GM10266 (cell line): ENCODE measurements at regions not wholly inside any gene's neighbourhood (a gene's known extent, or its start where the extent isn't known, plus 50 kb on each side); places are given as distances from the start of the nearest gene placed in this dataset.

Source experiments
- DNase-seq: peaks from one replicate; pipeline ENCODE4 v3.0.0; 2012; ENCODE audit errors: extremely low spot score
- TF ChIP-seq, protein P1 (sequence below): IDR thresholded peaks from 2 replicates; pipeline ENCODE4 v1.5.1; 2012; ENCODE audit warnings: mild to moderate bottlenecking, low read depth; ENCODE audit not compliant: control insufficient read depth, insufficient read depth; ENCODE audit errors: missing control alignments

DNA sequence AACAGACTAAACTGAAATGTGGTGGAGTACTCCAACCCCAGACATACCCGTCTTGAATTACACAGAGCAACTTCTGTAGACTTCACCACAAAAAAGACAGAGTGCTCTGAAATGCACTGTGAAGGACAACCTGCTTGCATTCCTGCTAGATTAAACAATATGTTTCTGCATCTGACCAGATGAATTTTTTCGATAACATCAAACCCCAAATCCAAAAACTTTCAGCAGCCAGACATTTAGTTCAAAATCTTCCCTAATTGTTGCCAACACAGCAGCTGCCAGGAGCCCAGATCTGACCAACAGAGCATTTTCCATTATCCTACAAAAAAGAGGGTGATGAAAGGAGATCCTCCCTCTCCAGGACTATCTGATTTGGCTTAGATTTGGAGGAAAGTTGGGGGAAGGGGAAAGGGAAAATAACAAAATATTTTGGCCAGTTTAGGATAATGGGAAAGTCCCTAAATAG is 356.5 kb downstream of the PDGFC start:
- DNase-seq = no peak
- TF ChIP-seq, protein P1, sequence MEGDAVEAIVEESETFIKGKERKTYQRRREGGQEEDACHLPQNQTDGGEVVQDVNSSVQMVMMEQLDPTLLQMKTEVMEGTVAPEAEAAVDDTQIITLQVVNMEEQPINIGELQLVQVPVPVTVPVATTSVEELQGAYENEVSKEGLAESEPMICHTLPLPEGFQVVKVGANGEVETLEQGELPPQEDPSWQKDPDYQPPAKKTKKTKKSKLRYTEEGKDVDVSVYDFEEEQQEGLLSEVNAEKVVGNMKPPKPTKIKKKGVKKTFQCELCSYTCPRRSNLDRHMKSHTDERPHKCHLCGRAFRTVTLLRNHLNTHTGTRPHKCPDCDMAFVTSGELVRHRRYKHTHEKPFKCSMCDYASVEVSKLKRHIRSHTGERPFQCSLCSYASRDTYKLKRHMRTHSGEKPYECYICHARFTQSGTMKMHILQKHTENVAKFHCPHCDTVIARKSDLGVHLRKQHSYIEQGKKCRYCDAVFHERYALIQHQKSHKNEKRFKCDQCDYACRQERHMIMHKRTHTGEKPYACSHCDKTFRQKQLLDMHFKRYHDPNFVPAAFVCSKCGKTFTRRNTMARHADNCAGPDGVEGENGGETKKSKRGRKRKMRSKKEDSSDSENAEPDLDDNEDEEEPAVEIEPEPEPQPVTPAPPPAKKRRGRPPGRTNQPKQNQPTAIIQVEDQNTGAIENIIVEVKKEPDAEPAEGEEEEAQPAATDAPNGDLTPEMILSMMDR = no peak

DNA sequence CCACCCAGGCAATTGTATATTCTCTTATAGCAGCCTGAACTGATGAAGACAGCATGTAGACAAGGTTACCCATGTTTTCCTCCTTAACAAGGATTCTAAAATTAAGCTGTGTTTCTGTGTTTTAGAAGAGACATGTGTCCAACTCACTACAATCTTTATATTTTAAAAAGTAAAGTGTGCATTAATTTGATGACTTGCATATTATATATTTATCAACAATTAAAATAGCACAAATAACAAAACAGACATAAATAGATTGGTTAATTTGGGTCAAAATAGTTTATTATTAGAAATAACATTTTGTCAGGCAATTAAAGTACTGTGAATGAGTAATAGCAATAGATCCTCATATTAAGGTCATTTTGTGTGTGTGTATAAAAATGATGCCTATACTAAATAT is 357.1 kb downstream of the PDGFC start:
- no peak for DNase-seq
- TF ChIP-seq, protein P1 = no peak

DNA sequence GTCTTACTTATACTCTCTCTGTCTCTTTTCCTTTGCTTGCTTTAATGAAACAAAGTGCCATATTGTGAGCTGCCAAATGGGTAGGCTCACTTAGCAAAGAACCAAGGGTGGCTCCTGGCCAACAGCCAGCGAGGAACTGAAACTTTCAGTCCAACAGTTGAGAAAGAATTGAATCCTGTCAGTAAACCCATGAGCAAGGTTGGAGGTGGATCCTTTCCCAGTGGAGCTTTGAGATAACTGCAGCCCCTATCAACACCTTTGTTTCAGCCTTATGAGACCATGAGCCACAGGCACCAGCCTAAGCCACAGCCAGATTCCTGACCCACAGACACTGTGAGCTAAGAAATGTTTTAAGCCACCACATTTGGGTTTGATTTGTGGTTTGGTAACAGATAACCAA is 362.2 kb downstream of the PDGFC start:
- TF ChIP-seq, protein P1 = no peak

DNA sequence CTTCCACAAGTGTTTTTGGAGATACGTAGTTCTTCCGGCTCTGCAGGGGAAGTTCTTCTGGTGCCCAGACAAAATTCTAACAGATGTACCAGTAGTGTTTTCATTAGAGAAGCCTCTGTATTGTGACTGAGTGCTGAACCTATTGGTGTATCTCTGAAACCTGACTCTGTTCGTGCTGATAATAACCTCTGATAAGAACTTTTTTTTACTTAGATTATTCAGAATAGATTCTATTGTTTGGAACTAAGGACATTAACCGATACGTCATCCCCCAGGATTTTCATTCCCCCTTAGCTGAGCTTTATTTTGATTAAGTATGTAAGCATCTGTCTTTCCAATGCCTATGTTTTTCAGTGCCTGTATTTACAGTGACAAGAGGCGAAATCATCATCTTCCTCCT is 362.9 kb downstream of the PDGFC start:
- TF ChIP-seq, protein P1 = no peak

More for the DNA sequence above, 362.2 kb downstream of the PDGFC start:
- no peak for DNase-seq

DNA sequence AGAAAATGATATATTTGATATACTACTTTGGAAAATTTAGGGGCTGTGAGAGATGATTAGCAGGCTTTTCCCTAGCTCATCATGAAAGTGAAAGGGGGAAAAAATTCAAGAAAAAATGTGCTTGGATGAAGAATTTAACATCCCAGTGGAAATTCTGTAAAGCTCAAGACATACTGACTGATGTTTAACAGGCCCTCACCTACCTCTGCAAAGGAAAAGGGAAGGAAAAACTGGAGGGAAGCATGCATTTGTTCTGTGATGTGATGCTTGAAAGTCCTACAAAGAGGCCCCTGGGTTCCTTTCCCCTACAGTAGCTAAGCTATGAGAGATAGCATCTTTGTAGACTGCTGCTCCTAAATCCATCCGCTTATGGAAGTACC is 364.1 kb downstream of the PDGFC start:
- TF ChIP-seq, protein P1 = no peak

More for the DNA sequence above, 362.9 kb downstream of the PDGFC start:
- no peak for DNase-seq

DNA sequence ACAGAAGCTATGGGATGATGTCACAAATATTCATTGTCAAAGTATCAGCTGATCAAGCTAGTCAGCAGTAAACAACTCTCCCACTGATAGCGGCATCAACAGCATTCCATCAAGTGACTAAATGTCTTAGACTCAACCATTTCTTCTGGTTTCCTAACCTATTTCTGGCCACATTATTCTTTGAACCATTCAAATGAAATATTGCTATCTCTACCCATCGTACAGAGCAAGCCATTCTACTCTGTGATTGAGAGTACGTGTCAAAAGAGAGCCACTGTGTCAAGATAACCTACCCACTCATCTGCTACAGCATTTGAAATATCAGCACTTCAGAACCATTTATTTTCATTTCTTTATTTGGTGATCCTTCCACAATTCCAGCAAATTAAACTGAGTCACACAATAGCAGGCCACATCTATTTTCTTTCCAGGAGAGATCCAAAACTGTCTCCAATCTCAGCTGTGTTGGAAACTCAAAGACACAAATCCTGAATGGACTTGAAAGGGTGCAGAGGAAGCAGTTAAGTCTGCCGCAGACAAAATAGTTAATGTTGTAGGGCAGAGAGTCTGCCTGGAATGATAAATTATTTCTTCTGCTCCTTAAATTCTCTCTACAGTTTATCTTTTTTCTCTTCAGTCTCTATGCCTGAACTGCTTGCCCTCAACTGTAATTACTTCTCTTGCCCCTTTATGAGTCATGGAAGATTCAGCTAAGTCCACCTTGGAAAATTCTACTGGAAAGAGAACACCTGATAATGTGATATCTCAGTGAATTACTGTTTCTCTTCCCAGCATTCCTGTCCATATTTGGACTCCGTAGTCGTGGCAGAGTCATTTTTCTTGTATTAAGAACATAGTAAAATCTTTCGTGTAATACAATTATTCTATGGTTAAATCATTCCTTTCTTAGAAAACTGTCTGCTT is 364.8 kb downstream of the PDGFC start:
- TF ChIP-seq, protein P1 = no peak
- no peak for DNase-seq

More for the DNA sequence above, 364.1 kb downstream of the PDGFC start:
- DNase-seq = no peak

DNA sequence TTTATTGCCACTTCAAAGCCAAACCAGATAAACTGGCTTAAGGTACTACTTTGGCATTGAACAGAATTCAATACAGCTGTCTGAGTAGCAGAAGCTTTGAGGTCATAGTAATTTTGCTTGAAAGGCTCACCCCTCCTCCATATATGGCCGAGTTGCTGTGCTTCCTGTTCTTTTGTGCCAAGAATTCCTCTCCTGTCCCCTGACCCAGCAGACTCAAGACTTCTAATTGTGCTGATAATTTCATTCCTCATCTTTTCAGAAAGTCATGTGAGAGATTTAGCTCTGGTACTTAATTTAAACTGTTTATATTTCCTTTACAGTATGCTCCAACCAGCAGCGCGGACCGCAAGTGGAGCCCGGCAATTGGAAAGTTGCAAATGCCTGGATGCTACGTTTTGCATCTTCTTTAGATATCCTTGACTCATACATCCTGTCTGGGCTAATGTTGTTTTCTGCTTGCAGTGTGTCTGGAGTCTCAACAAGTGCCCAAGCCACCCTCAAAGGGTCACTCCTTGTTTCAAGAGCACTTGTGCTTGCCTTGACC is 373.4 kb downstream of the PDGFC start:
- DNase-seq = no peak
- TF ChIP-seq, protein P1 = no peak
